SIG-M5 (cell line): ENCODE measurements at regions not wholly inside any gene's neighbourhood (a gene's known extent, or its start where the extent isn't known, plus 50 kb on each side); places are given as distances from the start of the nearest gene placed in this dataset.

Experiments
- DNase-seq: peaks from one replicate; lab custom pipeline; 2025; lab: John Stamatoyannopoulos, UW

DNA sequence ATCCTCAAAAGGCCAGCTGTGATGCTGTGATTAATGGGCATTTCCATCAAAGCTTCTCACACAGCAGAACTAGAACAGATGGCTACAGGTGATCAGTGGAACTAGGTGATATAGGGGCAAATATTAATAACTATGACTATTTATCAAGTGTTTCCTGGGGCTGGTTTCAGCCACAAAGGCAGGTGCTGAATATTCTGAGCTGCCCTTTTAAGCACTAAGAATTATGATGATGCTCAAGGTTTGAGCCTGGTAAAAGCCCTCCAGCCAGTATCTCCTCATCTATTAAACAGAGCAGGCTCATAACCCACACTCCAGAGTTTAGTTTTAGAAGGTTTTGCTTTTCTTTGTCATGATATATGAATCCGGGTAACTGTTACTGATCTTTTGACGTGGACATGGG lies 129.5 kb upstream of the ACP3 start:
- DNase-seq, result no peak

DNA sequence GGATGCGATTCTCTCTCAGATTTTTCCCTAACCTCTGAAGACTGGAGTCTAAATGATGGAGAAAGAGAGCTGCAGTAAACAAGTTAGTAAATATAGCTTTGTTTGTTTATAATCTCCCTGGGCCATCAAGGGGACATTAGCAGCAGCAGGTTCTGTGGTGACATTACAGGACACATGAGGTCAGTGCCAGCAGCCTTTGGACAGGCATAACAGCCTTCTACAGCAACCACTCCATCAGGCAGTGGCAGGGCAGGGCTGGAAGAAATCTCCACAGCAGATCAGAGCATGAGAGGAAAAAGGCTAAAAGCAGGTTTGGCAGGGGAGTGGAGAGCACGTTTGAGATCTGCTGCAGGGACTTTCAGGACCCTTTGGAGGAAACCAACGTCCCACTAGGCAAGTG lies 127.6 kb upstream of the ACP3 start:
- DNase-seq, result no peak

DNA sequence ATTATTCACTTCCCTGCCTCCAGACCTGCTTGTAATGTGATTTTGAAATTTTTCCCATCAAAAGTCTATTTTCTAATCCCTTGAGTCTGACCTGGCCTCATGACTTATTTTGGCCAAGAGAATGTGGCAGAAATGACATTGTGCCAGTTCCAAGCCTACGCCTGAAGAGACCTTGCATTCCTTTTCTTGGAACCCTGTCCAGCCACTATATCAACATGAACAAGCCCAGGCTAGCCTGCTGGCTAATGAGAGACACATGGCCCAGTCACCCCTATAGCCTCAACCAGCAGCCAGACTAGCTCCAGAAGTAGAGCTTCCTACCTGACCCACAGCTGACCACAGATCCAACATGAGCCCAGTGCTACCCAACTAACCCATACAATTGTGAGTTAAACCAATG lies 121.1 kb upstream of the ACP3 start:
- DNase-seq, result no peak

DNA sequence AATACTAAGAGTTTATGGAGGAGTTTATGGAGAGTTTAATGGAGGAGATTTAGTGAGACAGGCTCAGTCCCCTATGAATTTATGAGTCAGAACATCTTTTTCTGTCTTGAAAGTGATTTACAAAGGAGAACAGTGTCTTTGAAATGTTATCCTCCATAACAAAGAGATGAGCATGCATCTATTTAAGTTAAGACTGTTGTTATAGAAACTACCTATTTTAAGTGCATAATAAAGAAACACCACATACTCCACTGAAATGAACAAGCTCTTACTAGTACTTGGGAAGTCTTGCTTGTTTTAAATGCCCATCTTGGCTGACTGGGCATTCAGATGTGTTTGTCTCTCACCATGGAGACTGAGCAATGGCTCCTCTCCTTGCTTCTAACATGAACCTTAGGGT lies 118.7 kb upstream of the ACP3 start:
- DNase-seq, result no peak

DNA sequence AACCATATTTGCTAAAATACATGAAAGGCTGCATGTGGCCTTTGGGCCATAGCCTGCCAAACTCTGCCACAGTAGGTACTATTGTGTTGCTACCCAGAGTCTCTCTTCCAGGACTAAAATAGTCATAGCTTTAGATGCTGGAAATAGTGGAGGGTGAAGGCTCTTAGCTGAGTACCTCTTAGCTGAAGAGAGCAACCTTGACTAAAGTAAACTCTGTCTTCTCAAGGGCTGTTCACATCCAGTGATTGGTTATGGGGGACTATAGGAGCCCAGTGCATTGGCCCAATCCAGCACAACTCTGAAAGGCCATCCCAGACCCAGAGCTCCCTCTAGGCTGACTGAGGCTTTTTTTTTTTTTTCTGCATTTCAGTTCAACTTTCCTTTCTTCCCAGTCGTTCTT lies 117.8 kb upstream of the ACP3 start:
- no peak for DNase-seq

DNA sequence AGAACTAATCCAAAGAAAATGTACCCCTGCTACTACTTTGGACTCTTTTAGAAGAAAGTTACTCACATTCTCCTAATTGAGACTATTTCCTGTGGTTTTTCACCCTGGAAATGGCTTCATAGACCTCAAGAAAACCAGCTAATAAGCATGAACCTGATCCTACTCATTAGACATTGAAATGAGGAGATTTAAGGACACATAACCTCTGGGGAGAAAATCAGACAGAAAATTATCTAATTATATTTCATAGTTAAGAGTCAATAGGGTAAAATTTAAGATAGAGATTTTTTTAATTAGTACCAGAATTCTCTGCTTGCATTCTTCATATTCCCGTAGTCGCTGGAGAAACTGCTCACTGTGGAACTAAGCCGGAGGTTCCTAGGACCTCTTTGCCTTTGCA lies 114.6 kb upstream of the ACP3 start:
- no peak for DNase-seq

DNA sequence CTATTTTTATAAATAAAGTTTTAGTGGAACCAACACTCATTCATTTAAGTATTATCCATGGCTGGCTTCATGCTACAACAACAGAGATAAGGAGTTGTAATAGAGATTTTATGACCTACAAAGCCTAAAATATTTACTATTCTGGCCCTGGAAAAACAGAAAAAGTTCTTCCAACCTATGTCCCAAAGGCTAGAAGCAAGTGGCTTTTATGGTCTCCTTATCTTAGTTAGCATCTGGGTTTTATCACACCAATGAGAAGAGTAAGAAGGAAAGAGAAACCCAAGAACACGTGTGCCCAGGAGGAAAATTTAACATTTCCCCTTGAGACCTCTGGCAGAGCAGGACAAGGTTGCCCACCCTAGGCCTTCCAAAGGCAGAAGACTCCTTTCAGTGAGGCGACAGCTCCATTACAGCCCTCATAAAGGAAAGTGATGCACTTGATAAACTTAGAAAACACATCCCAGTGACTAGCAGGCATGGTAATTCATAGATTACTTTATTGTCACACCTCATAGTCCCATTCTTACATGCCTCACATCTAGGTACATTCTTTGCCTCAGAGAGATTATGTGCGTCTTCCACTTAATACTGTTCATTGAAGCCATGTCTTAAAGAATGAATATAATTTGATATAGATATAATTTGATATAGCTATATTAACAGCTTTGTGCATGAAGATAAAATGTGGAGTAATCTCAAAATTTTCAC lies 113.2 kb upstream of the ACP3 start:
- no peak for DNase-seq

DNA sequence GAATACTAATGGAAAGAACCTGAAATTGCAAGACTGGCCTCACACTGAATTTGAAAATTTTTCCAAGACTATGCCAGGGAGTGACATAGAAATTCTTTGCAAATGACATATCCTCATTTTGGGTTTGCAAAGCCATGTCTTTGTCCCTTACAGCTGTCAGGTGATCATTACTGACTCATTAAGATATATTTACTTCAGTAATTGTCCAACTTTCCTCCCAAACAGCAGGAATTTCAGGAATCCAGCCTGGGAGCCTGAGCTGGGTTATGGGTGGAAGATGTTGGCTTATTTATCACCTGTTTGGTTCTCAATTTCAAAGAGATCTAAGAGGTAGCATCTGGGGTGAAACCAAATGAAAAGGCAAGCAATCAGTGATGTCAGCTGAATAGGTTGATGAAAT lies 111.6 kb upstream of the ACP3 start:
- no peak for DNase-seq

DNA sequence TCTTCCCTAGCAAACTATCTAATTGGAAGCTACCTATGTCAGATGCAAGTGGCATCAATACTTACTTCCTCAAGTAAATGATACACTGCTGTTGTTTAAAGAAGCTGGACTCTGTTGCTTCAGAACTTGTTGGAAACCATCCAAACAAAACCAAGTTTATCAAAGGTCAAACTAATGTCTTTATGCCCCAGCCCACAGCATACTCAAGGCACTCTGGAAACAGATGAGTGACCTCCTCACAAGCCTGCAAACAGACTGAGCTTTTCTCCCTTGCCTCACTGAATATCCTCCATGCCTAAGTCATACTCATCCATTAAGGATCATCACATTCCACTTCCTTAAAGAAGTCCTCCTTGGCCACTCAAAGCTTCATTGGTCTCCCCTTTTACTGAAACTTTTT lies 107.4 kb upstream of the ACP3 start:
- no peak for DNase-seq

DNA sequence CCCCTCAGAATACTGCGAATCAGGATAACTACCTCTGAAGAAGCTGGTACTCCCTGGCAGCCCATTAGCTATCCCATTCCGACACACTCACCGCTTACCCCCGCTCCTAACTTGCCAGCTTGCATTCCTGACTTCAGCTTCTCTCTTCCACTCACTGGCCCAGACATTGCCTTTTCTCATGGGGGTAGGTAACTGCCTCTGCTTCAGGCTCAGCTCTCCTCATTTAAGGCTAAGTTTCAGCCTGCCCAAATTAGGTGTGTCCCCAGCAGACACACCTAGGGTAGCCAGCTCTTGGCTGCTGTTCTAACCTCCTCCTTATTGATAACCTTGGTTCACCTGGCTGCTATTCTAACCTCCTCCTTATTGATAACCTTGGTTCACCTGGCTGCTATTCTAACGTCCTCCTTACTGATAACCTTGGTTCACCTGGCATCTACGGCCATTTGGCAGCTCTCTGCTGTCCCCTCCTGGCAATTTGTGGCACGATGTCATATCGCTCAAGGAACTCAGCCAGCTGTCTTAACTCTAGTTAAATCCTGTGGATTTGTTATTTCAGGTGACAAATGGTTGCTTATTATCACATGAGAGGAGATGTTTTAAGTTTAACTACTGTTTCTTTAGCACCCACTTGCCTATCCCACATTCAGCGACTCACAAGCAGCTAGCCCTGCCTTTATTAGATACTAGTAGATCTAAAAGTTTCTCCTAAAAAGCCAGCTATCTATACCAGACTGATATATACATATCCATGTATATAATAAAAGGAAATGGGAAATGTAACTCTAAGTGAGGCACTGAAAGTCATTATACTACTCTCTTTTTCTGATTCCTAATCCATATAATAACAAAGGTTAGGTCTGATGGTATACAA lies 106.5 kb upstream of the ACP3 start:
- DNase-seq, result no peak

DNA sequence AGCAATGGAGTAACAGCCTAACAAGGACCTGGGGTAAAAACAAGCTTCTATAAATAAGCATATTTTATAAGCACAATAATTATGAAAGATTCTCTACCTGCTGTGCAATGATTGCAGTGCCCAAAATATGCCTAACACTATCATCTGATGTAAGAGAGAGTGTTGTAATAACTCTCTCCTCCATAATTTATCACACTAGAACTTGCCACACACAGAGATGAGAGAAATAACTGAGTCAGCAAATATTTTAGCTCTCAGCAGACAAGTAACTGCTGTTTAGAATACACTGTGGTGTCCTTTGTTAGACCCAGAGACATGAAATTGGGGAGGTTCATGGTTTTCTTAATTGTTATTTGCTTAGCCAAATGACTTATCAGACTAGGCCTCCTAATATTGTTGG lies 105.3 kb upstream of the ACP3 start:
- no peak for DNase-seq

DNA sequence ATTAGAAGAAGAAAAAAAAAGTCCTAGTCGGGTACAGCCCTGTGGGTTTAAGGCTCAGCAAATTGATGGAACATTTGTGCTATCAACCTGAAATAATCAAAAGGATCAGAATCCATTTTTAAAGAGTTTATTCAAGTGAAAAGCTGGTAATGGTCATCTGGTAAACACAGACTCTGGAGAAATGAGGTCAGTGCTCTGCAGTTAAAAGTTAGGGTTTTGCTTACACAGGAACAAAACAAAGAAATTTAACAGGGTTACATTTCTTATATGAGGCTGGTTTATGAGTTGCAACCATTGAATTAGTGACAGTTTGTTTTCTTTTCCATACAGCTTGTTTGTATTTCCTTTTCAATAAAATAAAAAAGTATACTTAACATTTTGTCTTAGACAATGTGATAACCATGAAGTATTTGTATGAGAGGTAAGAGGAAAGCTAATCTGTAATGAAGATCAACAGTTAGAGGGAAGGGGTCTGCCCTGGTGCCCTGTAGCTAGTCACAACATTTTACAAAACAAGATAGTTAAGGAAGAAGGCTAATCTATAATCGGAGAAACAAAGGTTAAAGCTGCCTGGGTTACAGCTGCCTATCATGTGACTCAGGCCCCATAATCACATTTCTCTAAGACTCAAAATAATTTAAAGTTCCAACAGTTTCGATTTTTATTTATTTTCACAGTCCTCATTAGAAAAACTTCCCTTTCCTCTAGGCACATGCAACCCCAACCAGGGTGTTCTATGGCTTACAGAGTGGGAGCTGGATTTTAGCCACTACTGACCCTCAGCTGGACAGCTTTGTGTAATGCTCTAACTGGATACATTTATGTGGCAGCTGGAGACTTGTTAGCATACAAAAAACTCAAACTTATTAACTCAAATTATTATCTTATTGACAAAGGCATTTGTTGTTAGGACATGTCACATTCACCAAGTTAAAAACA lies 98.1 kb upstream of the ACP3 start:
- DNase-seq, result no peak

DNA sequence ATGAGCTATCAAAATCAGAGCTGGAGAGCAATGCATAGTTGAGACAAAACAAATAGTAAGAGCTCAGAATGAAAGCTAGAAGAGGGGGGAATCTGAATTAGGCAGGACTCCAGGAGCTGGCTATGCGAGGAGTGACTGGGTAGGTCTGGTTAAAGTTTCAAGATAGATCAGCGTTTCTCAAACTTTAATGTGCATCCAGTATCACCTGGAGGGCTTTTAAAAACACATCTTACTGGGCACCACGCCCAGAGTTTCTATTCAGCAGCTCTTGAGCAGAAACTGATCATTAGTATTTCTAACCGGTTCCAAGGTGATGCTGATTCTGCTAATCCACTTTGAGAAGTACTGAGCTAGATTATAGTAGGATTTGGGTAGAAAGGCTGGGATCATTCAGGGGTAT lies 96.2 kb upstream of the ACP3 start:
- no peak for DNase-seq

DNA sequence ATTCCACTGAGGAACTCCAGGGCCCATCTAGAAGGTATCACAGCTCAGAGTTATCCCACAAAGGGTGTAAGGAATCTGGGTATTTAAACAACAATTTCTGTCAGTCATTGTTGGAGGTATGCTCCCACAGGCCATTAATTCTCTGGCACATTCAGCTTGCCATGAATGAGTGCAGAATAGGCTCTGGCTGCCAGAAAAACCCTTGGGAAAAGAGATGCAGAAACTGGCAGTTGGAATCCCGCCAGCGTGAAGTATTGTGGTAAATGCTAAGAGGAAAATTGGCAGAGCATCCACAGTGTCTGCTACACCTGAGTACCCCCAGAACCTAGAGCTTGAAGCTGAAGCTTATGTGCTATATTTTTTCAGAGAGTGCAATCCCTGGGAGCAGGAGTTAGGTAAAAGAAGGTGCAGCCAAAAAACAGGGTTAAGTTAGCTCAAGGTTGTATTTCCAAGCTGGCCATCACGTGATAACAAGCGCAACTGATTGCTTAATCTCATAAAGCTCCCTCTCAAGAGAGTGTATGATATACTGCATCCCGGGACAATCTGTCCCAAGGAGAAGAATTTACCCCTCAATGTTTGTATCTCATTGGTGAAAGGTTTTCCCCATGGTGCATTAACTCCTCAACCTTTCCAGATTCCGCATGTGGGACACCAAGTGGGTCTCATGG lies 94.2 kb upstream of the ACP3 start:
- DNase-seq, result no peak

DNA sequence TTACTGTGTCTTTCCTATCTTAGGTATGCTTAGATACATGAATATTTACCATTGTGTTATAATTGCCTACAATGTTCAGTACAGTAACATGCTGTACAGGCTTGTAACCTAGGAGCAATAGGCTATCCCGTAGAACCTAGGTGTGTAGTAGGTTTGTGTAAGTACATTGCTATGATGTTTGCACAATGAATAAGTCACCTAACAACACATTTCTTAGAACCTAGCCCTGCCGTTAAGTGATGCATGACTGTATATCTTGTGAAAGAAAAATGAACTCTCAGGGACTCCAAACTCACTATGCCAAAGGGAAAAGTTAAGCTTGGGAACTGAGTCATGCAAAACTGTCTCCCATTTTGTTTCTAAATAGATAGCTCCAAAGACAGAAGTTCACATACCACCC lies 91.5 kb upstream of the ACP3 start:
- no peak for DNase-seq

DNA sequence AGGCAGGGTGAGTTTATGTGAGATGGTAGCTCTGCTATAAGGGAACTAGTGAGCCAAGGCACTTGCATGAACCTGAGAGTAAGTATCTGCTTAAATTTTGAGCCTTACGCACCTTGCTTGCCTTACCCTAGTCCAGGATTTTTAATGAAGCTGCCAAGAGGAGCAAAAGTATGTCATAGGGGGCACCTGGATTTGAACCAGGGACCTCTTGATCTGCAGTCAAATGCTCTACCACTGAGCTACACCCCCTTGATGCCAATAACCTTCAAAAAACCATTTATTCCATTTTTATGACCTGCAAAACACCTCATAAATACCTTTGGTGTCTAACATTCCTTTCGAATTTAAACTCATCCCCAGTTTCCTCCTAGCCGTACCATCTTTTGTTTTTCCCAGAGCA lies 88.3 kb upstream of the ACP3 start:
- DNase-seq, result no peak

DNA sequence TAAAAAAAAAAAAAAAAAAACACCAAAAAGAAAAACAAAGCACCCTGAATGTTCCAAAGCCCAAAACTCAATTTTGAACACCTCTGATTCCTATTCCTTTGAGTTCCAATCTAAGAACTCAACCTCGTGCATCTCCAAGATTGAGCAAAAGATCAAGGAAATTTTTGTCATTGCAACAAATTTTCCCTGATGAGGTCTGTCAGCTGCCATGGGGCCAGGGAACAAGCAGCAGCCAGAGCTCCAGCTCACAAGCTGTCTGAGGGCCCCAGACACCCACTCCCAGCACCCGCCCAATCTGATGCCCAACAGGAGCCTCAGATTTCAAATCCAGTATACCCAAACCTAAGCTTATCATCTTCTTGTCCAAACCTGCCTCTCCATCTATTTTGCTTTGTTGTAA lies 87.6 kb upstream of the ACP3 start:
- DNase-seq, result no peak

DNA sequence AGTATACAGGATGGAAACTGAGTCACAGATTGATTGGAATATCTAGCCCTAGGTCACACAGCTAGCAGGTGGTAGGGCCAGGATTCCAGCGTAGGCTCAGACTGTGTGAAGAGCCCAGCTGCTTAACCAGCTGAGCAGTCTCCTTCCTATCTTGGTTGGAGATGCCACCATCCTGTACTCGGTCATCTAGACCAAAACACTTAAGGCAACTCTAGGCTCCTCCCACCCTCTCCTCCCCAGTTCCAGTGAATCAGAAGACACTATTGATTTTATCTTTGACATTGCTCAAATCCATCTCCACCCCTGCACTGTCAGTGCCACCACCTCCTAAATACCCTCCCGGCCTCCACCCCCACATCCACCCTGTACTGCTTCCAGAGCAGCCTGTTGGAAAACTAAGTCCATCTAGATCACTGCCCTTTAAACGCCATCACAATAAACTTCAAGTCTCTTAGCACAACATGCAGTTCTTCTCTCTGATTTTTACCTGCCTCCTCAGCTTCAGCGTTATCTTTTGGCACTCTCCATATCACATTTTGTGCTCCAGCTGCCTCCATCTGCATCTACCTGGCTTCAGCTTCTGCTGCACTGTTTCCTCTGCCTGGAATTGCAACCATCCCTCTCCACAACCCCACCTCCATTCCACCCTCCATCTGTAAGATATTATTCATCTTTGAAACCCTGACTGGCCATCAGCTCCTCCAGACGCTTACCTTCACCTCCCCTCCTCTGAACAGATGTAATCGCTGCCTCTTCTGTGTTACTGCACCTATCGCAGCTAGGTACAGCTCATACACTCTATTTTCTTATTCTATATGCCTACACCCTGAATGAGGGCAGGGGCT lies 86.8 kb upstream of the ACP3 start:
- DNase-seq, result no peak

DNA sequence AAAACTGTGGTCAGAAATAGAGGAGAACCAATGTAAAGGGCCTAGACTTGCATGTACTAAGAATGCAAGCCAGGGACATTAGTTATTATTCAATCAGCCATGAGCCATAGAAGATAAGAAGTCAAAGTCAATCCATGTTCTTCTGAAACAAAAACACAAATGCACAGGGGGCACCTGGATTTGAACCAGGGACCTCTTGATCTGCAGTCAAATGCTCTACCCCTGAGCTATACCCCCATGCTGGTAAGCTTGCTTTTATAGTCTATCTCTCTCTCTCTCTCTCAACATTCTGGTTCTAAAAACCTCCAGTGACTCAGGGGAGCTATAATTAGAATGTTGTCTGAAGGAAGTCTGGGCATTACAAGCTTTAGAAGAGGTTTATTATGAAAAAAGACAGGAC lies 85.6 kb upstream of the ACP3 start:
- no peak for DNase-seq

DNA sequence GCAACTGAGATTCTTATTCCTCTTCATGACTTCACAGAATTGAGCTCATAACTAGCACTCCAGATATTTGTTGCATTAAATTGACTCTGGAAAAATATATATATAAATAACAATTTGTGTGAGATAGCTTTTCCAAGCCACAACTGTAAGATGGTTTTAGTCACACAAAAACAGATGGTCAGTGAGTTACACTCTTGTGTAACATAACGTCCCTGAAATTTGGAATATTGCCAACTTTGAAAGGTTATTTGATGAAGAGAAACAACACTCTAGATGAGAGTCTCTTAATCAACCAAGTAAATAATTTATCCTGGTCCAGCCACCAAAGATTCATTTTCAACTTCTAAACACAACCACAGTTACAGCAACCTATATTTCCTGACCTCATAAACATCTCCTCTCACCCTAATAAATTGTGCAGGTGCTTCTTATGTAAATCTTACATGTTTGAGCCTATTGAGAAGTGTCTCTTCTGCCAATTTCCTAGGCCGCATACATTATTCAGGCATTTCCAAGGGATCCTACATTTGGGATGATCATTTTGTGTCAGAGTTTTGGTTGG lies 84.9 kb upstream of the ACP3 start:
- DNase-seq, result no peak
